ENCODE measurements at regions not wholly inside any gene's neighbourhood (a gene's known extent, or its start where the extent isn't known, plus 50 kb on each side); places are given as distances from the start of the nearest gene placed in this dataset.
"Not testable (repeated sequence)": the region's sequence is repeated elsewhere in the genome, so short reads cannot be mapped to it uniquely, and the experiment has no call there.

GRCh38 chr12:90829044-90829443 lies 125.9 kb downstream of the CCER1 start:
- DNase-seq (ENCODE audit: low spot score): no peak

- DNase-seq (ENCODE audit: low spot score): no peak
Observed at GRCh38 chr12:90828621-90829020, 126.4 kb downstream of the CCER1 start.

GRCh38 chr12:90827567-90827966 lies 127.4 kb downstream of the CCER1 start:
- no peak for DNase-seq (ENCODE audit: low spot score)

- DNase-seq (ENCODE audit: low spot score): no peak
Observed at GRCh38 chr12:90826036-90826435, 128.9 kb downstream of the CCER1 start.

- no peak for DNase-seq (ENCODE audit: low spot score)
Observed at GRCh38 chr12:90823859-90824258, 131.1 kb downstream of the CCER1 start.

- DNase-seq (ENCODE audit: low spot score): no peak
Observed at GRCh38 chr12:90819709-90820108, 135.3 kb downstream of the CCER1 start.

GRCh38 chr12:90816353-90817089 lies 138.5 kb downstream of the CCER1 start:
- no peak for DNase-seq (ENCODE audit: low spot score)

- DNase-seq (ENCODE audit: low spot score): no peak
Observed at GRCh38 chr12:90809940-90810339, 145.0 kb downstream of the CCER1 start.

GRCh38 chr12:90808568-90808967 lies 146.4 kb downstream of the CCER1 start:
- no peak for DNase-seq (ENCODE audit: low spot score)

GRCh38 chr12:90802727-90803126 lies 152.2 kb downstream of the CCER1 start:
- DNase-seq (ENCODE audit: low spot score): no peak

GRCh38 chr12:90801776-90802175 lies 153.2 kb downstream of the CCER1 start:
- DNase-seq (ENCODE audit: low spot score): no peak

- DNase-seq (ENCODE audit: low spot score): no peak
Observed at GRCh38 chr12:90794212-90794611, 160.8 kb downstream of the CCER1 start.

- DNase-seq (ENCODE audit: low spot score): not testable (repeated sequence)
Observed at GRCh38 chr12:90792718-90793117, 162.3 kb downstream of the CCER1 start.

GRCh38 chr12:90791445-90791844 lies 163.5 kb downstream of the CCER1 start:
- DNase-seq (ENCODE audit: low spot score): no peak

- no peak for DNase-seq (ENCODE audit: low spot score)
Observed at GRCh38 chr12:90790747-90791146, 164.2 kb downstream of the CCER1 start.

- no peak for DNase-seq (ENCODE audit: low spot score)
Observed at GRCh38 chr12:90773491-90773890, 181.5 kb downstream of the CCER1 start.

- DNase-seq (ENCODE audit: low spot score): no peak
Observed at GRCh38 chr12:90770861-90771260, 184.1 kb downstream of the CCER1 start.

GRCh38 chr12:90757957-90758356 lies 197.0 kb downstream of the CCER1 start:
- no peak for DNase-seq (ENCODE audit: low spot score)

GRCh38 chr12:90745211-90745610 lies 209.8 kb downstream of the CCER1 start:
- no peak for DNase-seq (ENCODE audit: low spot score)

GRCh38 chr12:90741611-90742010 lies 213.4 kb downstream of the CCER1 start:
- no peak for DNase-seq (ENCODE audit: low spot score)

GRCh38 chr12:90729736-90730135 lies 225.2 kb downstream of the CCER1 start:
- DNase-seq (ENCODE audit: low spot score): no peak

GRCh38 chr12:90712671-90713070 lies 242.3 kb downstream of the CCER1 start:
- no peak for DNase-seq (ENCODE audit: low spot score)

- no peak for DNase-seq (ENCODE audit: low spot score)
Observed at GRCh38 chr12:90710711-90711110, 244.3 kb downstream of the CCER1 start.

GRCh38 chr12:90706036-90706435 lies 248.9 kb downstream of the CCER1 start:
- DNase-seq (ENCODE audit: low spot score): no peak
